WI38 (cell line): ENCODE measurements at regions not wholly inside any gene's neighbourhood (a gene's known extent, or its start where the extent isn't known, plus 50 kb on each side); places are given as distances from the start of the nearest gene placed in this dataset.

Experiments
- H3K4me3 ChIP-seq: 2 replicates; pipeline ENCODE4 v1.5.1; 2011; ENCODE audit warnings: low read depth, mild to moderate bottlenecking, control low read depth, low read length
- CTCF ChIP-seq: IDR thresholded peaks from 2 replicates; pipeline ENCODE4 v1.5.1; 2012; ENCODE audit warnings: low read depth, mild to moderate bottlenecking, control low read depth, low read length

GRCh38 chr6:49155316-49155715, 307.7 kb downstream of the MMUT start:
- H3K4me3 ChIP-seq = no peak overlapping the region
- no peak for TF ChIP-seq CTCF

GRCh38 chr6:49151957-49152356, 311.1 kb downstream of the MMUT start:
- no peak for TF ChIP-seq CTCF
- 0 out of 2 replicates have a peak overlapping the region, but pooled peaks have one; percentile 10 for H3K4me3 ChIP-seq

GRCh38 chr6:49151461-49151860, 311.6 kb downstream of the MMUT start:
- H3K4me3 ChIP-seq = 0 out of 2 replicates have a peak overlapping the region, but pooled peaks have one; percentile 10
- TF ChIP-seq CTCF = no peak

- TF ChIP-seq CTCF = no peak
- H3K4me3 ChIP-seq = no peak overlapping the region
Measured at GRCh38 chr6:49151033-49151432, 312.0 kb downstream of the MMUT start.

GRCh38 chr6:49145280-49145679, 317.8 kb downstream of the MMUT start:
- no peak overlapping the region for H3K4me3 ChIP-seq

GRCh38 chr6:49142421-49143151, 320.5 kb downstream of the MMUT start:
- no peak for TF ChIP-seq CTCF
- H3K4me3 ChIP-seq = no peak overlapping the region

More at GRCh38 chr6:49145280-49145679, 317.8 kb downstream of the MMUT start:
- TF ChIP-seq CTCF = no peak

- no peak overlapping the region for H3K4me3 ChIP-seq
- TF ChIP-seq CTCF = no peak
Measured at GRCh38 chr6:49121970-49122369, 341.1 kb downstream of the MMUT start.
